NCI-H524 (cell line): ENCODE measurements at regions not wholly inside any gene's neighbourhood (a gene's known extent, or its start where the extent isn't known, plus 50 kb on each side); places are given as distances from the start of the nearest gene placed in this dataset.

Experiments
- DNase-seq, 2 experiments: peaks; one replicate each; lab custom pipeline; 2025; lab: John Stamatoyannopoulos, UW

DNA sequence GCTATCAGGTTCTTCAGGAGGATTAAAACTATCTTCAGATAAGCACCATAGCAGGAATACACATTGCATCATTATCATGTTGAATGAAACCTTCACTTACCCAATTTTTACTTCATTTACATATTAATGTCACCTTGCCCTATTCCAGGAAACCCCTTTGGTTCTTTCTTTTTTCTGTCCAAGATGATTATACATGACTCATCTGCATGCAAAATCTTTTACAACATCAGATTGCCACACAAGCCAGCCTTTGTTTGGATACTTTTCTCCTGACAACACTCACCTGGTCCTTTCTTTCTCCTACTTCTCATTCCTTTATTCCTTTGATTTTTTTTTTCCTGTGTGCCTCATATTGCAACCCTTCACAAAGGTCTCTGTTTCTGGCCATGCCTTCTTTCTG lies 200.5 kb upstream of the POU3F2 start:
- no peak for DNase-seq

- DNase-seq = no peak
Observed at GRCh38 chr6:98634569-98634968, 199.8 kb upstream of the POU3F2 start.

GRCh38 chr6:98635191-98635590 lies 199.2 kb upstream of the POU3F2 start:
- no peak for DNase-seq

DNA sequence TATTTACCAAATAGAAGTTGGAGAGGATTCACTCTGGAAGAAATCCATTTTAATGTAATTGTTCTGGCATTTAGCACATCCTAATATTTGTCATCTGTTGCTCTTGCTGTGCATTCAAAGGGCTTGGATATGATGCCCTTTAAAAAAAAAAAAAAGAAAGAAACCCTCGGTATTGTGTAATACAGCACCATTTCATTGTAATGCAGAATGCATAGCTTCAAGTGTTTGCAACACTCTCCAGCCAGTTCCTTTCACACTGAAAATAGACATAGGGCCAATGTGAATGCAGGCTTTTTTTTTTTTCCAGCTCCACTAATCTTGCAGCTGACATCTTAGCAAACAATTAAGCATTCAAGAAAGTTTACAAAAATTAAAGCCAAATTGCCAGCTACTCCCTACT lies 197.4 kb upstream of the POU3F2 start:
- no peak for DNase-seq

GRCh38 chr6:98639089-98639635 lies 195.2 kb upstream of the POU3F2 start:
- DNase-seq = no peak

- DNase-seq = no peak
Observed at GRCh38 chr6:98640366-98640765, 194.0 kb upstream of the POU3F2 start.

DNA sequence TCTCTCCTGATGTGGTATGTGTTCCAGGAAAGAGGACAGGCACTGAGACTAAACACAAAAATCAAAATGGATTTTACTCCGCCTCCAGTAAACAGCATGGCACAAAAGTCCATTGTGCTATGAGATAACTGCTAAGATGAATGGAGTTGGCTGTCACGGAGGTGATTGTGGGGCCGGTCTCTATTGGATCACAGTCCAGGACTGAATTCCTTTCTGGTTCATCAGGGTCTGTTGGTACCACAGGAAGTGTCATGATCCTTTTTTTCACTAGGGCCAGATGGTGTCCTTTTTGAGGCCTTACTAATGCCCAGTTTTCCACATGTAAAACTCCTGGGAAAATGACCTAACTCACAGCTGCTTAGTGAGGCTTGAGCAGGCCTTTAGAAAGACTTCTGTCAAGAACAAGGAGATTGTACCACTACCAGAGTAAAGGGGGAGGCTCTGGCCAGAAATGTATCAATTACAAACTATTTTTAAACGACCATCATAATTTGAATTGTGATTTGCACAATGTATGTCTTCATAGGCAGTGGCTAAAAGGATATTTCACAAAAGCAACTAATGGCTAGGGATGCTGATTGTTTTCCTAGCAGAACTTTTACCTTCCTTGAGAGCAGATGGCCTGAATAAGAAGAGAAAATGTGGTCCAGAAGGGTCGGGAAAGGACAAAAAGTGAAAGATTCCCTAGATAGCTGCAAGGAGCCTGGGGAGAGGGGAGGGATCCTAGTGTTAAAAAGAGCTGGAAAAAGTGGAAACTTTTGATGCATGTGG lies 192.2 kb upstream of the POU3F2 start:
- peak; percentile 5 to 60 for DNase-seq

DNA sequence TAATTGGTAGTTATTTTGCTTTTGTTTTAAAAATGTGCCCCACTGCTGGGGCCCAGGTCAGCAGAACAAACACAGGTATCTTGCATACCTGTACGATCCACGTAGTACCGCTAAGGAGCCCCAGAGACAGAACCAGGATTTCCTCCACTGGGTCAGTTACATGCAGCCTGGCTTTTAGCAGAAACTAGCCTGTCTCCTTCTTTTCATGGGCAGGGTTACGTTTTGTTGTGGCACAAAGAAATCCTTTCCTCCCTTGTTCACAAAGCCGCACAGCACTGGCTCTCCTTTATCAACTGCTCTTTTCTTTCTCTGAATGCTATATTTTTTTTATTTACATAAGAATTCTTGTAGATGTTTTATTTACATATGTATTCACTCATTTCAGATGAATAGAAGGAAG lies 190.3 kb upstream of the POU3F2 start:
- DNase-seq = no peak

DNA sequence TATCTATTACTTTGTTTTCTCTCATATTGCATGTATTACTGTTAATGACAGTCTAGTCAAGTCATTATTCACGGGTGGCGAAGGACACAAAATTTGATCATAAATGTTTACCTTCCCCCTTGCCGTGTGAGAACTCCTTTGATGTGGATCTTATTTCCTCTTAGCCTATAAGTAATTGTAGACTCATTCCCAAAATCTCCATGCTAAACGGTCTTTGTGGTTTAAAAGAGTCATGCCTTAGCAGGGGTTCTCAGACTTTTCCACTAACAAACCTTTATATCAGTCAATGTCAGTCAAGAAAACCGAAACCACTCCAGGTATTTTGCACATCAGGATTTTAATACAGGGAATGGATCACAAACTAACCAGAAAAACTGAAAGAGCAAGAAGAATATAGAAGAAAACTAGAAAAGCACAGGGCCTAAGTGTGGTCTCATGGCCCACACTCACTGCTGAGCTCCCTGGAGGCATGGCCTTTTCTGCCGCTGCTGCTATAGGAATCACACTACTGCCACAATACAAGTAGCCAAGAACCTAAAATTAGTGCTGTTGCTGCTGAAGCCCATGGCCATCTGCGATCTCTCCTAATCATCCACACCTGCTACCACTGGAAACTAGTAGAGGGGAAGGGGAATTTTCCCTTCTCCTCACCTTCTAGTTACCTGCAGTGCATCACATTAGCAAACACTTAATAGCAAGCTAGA lies 186.0 kb upstream of the POU3F2 start:
- no peak for DNase-seq

GRCh38 chr6:98650941-98651340 lies 183.4 kb upstream of the POU3F2 start:
- no peak for DNase-seq

- DNase-seq = no peak
Observed at GRCh38 chr6:98653179-98653578, 181.2 kb upstream of the POU3F2 start.

DNA sequence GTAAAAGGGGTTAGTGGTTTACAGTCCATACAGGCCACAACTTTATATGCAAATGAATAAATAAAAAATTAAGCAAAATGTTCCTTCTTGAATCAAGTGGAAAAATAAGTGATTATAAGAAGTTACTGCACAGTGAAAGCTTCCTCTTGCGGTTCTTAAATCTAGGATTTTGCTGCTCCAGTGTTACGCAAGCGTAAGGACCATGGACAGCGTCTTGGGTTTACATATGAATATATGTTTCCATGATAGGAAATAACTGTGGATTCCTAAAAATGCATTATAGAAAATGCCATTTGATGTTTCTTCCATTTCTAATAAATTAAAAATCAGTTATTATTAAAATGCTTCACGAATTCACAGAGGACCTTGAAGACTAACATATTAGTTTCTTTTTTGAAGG lies 176.6 kb upstream of the POU3F2 start:
- DNase-seq = no peak

DNA sequence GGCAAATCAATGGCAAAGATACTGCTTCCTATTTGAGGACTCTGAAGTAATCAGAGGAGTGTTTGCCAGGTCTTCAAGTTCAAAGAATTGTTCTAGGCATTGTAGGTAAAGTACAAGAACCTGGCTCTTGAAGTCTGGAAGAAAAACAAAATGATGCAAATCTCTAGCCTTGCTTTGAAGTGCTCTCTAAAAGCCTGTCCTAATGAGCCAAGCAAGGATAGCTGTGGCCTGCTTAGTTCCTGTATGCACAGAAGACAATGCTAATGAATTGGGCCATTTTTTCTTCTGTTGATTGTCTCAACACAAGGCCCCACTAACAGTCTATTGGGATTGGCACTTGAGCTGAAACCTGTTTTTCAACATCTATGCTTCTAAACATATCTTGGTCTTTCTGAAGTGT lies 165.0 kb upstream of the POU3F2 start:
- DNase-seq = no peak

- no peak for DNase-seq
Observed at GRCh38 chr6:98670045-98670746, 164.2 kb upstream of the POU3F2 start.

DNA sequence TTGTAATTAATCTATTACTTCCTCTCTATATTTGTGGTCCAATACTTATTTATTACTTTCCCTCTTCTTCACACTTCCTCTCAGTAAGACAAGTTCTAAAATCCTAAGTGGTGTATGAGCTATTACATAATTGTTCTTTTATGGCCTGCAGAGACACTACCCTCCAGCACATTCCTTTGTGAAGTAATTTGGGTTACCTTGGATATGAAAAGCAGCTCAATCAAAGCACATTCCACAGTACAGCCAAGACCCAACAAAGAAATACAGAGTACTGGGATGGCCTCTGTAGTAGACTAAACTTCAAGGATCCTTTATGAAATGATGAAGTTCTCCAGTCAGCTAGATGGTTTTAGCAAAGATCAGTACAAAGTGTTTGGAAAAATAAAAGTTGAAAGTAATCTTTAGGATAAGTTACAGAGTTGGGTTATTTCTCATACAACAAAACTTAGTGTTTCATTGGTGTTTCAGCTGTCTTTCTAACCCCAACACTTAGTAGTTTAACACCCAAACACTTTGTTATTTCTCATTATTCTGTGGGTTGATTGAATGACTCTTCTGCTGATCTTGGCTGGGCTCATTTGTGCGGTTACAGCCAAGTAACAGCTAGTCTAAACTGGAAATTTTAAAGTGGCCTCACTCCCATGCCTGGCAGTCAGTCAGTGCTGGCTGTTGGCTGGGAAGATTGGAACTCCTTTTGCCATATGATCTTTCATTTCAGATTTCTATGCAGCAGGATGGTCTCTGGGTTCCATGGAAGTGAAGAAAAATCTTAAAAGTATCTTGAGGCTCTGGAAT lies 161.5 kb upstream of the POU3F2 start:
- DNase-seq = no peak

DNA sequence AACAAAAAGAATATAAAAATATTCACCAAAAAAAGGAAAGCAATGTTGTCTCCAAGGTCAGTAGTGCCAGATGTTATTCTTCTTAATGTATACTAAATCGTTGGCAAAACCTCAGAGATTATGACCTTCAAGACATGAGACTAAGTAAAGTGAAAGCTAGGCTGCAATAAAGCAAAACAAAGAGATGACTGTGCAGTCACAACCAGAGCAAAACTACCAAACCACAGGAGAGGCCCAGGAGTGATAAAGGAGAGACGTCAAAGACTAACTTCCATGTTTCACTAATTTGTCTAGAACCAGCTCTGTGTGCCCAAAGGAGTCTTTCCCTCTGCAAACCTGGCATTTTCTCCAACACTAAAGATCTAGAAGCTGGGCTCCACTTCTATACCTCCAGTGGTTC lies 155.9 kb upstream of the POU3F2 start:
- DNase-seq = no peak

DNA sequence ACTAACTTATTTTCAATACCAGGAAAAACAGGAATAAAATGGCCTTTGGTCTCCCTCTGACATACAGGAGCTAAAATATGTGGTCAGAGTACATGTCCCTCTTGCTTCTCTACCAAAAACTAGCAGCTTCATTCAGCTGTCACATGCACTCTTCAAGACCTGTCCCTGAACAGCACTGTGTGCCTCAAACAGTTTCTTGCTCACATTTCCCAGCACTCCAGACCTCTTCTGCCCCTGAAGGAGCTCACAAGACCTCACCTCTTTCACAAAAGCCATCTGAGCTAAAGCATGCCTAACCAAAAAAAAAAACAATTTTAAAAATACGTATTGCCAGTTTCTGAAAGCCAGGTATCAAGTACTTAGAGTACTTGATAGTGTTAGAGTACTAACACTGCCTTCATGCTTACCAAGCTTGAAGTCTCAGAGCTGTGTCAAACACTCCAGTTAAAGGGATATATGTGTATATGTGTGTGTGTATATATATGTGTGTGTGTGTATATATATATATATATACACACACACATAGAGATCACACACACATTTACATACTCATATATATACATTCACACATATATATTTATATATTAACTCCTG lies 148.3 kb upstream of the POU3F2 start:
- no peak for DNase-seq

DNA sequence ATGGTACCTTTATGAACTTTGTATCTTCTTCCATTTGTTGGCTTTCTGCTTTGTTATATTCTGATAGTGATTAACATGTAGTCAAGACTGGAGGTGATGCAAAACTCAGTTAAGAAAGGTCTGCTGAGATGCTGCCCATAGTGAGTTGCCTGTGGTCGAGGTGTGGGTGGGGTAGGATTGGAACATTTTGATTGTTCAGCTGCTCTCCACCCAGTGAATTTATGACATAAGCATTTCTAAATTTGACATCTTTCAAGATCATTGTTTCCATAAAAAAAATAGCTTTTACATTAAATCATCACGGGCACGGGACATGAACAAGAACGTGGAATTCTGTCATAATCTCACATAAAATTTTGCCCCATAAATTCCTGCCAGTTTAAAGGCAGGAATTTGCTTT lies 146.6 kb upstream of the POU3F2 start:
- DNase-seq = no peak

- DNase-seq = no peak
Observed at GRCh38 chr6:98695091-98695801, 139.1 kb upstream of the POU3F2 start.

DNA sequence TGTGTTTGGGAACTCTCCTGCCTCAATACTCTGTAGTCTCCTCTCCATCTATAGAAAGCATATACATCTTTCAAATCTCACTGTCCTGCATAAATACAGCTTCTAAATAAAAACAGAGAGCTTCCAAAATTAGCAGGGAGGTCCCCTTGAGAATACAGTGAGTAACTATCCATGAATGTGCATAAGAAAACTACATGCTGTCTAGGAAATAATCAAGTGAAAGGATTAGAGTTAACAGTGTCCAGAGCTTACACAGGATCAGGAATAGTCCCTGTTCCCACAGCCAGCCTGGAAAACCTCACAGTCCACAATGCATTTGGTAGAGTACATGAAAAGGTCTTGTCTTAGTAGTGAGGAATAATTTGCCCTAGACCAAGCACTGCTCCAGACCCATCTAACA lies 123.0 kb upstream of the POU3F2 start:
- DNase-seq = no peak

DNA sequence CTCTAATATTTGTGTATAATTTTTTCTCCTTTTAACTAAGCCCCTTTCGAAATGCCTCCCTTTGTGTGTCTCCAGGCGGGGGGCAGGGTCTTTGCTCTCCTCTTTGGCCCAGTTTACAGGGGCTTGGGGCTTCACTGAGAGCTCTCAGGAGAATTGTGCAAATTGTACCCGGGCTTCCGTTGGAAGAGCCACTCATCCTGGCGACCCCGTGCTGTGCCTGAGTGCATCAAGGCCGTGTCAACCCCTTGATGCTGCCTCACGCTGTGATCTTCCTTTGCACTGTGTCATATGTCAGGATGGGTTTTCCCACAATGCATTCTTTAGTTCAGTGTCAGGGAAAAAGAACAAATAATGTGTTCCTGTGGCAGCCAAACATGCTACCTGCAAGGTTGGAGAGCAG lies 118.0 kb upstream of the POU3F2 start:
- DNase-seq = peak; percentile 5 to 22
